Right atrium auricular region (tissue), 2 donors: ENCODE measurements at regions not wholly inside any gene's neighbourhood (a gene's known extent, or its start where the extent isn't known, plus 50 kb on each side); places are given as distances from the start of the nearest gene placed in this dataset.

Experiments used
- DNase-seq: peaks from one replicate; pipeline ENCODE4 v3.0.0-alpha.2; 2019; ENCODE audit warnings: low spot score
- H3K27ac ChIP-seq, 2 donors: fragments of 200-600 bp; sonication (generic); 1 replicate in 1 of 2; 2 replicates in 1 of 2; pipeline ENCODE4 v1.5.1; 2016 to 2019
- H3K27me3 ChIP-seq, 2 donors: fragments of 200-600 bp; sonication (generic); one replicate each; pipeline versions ENCODE4 v1.5.1 to v1.6.0; 2017 to 2019
- H3K36me3 ChIP-seq: fragments of 200-600 bp; sonication (generic); one replicate; pipeline ENCODE4 v1.5.1; 2016
- H3K4me1 ChIP-seq, 2 donors: fragments of 200-600 bp; sonication (generic); one replicate each; pipeline versions ENCODE4 v1.5.1 to v1.6.0; 2017 to 2019
- H3K4me3 ChIP-seq, 2 donors: fragments of 200-600 bp; sonication (generic); 1 replicate in 1 of 2; 2 replicates in 1 of 2; pipeline ENCODE4 v1.5.1; 2017 to 2019; ENCODE audit warnings: mild to moderate bottlenecking in 1 of 2, moderate library complexity in 1 of 2
- H3K9me3 ChIP-seq, 2 donors: fragments of 200-600 bp; sonication (generic); one replicate each; pipeline ENCODE4 v1.5.1; 2019
- CTCF ChIP-seq, 2 donors: fragments of 200-600 bp; sonication (generic); IDR thresholded peaks; one replicate each; pipeline ENCODE4 v1.5.1; 2019; ENCODE audit warnings: antibody characterized with exemption in 2 of 2

- Histone ChIP-seq H3K9me3 (no peaks in the 10 kb centered on the region), H3K36me3 (no peaks in the 10 kb centered on the region), H3K27me3 (no peaks in the 10 kb centered on the region), H3K27ac (no peak overlapping the region), H3K4me3 (no peak overlapping the region), H3K4me1 (no peaks in the 10 kb centered on the region)
- TF ChIP-seq CTCF (IDR thresholded peaks at IDR 0.05): no peak
- peak; percentile 50 for DNase-seq
Measured at GRCh38 chr18:78767648-78768071, 212.0 kb upstream of the SALL3 start.

GRCh38 chr18:78768221-78768620, 211.4 kb upstream of the SALL3 start:
- Histone ChIP-seq H3K9me3 (no peaks in the 10 kb centered on the region), H3K36me3 (no peaks in the 10 kb centered on the region), H3K27ac (no peak overlapping the region), H3K27me3 (no peaks in the 10 kb centered on the region), H3K4me1 (no peaks in the 10 kb centered on the region), H3K4me3 (no peak overlapping the region)
- peak; percentile 34 for DNase-seq
- TF ChIP-seq CTCF (IDR thresholded peaks at IDR 0.05): no peak

- H3K36me3 ChIP-seq: no peaks in the 10 kb centered on the region
Measured at GRCh38 chr18:78768656-78769501, 210.7 kb upstream of the SALL3 start.

GRCh38 chr18:78769502-78770105, 210.0 kb upstream of the SALL3 start:
- Histone ChIP-seq H3K4me3 (no peak overlapping the region), H3K36me3 (no peaks in the 10 kb centered on the region), H3K27me3 (no peaks in the 10 kb centered on the region), H3K9me3 (no peaks in the 10 kb centered on the region), H3K4me1 (no peaks in the 10 kb centered on the region), H3K27ac (no peak overlapping the region)
- peak; percentile 32 for DNase-seq
- no peak for TF ChIP-seq CTCF (IDR thresholded peaks at IDR 0.05)

More at GRCh38 chr18:78768656-78769501, 210.7 kb upstream of the SALL3 start:
- H3K9me3 ChIP-seq: no peaks in the 10 kb centered on the region
- no peak for TF ChIP-seq CTCF (IDR thresholded peaks at IDR 0.05)
- H3K27me3 ChIP-seq: no peaks in the 10 kb centered on the region
- no peak overlapping the region for H3K4me3 ChIP-seq
- H3K27ac ChIP-seq: no peak overlapping the region
- no peaks in the 10 kb centered on the region for H3K4me1 ChIP-seq
- DNase-seq: peak; percentile 40

DNA sequence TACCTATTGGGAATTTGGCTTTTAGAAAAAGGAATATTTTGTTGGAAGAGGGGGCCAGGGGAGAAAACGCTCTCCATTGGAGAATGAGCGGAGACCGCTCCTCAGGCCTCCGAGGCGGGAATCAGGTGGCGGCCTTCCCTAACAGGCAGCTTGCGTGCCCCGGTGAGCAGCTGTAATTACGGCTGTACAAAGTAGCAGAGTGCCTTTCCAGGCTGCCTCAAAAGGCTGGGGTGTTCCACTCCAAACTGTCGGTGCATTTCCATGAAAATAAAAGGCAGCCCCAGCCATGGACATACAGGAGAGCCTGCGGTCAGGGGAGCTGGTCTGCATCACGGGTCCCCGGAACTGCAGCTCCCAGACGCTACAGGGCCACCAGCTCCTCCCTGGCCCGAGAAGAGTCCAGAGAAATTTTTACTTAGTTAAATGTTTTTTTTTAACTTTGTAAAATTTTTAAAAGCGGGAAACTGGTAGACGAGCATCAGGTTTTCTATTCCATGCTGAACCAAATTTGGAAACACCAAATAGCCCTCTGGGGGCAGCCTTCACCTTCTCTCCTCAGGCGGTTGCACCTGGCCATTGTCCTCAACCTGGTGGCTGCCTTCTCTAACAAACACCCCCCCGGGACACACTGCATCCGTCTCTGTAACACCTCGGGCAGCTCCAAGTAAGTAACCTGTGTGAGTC, 209.3 kb upstream of the SALL3 start:
- DNase-seq: peak; percentile 38
- Histone ChIP-seq H3K27me3 (no peaks in the 10 kb centered on the region), H3K9me3 (no peaks in the 10 kb centered on the region), H3K27ac (no peak overlapping the region), H3K36me3 (no peaks in the 10 kb centered on the region), H3K4me3 (no peak overlapping the region), H3K4me1 (no peaks in the 10 kb centered on the region)
- no peak for TF ChIP-seq CTCF (IDR thresholded peaks at IDR 0.05)
